Endothelial cell (in vitro differentiated cells): ENCODE measurements at regions not wholly inside any gene's neighbourhood (a gene's known extent, or its start where the extent isn't known, plus 50 kb on each side); places are given as distances from the start of the nearest gene placed in this dataset.

ENCODE experiments used
- DNase-seq: peaks from one replicate; pipeline ENCODE4 v3.0.0; 2021; ENCODE audit warnings: low spot score
- H3K27ac Mint-ChIP-seq: one replicate; pipeline ENCODE4 v1.8.0; 2021; ENCODE audit warnings: mixed read lengths, inconsistent platforms; ENCODE audit not compliant: unreplicated experiment
- H3K27me3 Mint-ChIP-seq: one replicate; pipeline ENCODE4 v1.8.0; 2021; ENCODE audit warnings: mild to moderate bottlenecking, moderate library complexity, mixed read lengths, inconsistent platforms; ENCODE audit not compliant: unreplicated experiment
- H3K36me3 Mint-ChIP-seq: one replicate; pipeline ENCODE4 v1.8.0; 2021; ENCODE audit warnings: mild to moderate bottlenecking, low read depth, mixed read lengths, inconsistent platforms; ENCODE audit not compliant: unreplicated experiment
- H3K4me1 Mint-ChIP-seq: one replicate; pipeline ENCODE4 v1.8.0; 2021; ENCODE audit warnings: mild to moderate bottlenecking, mixed read lengths, inconsistent platforms; ENCODE audit not compliant: unreplicated experiment
- H3K4me3 Mint-ChIP-seq: one replicate; pipeline ENCODE4 v1.8.0; 2021; ENCODE audit warnings: mild to moderate bottlenecking, mixed read lengths, inconsistent platforms; ENCODE audit not compliant: unreplicated experiment
- H3K9me3 Mint-ChIP-seq: one replicate; pipeline ENCODE4 v1.8.0; 2021; ENCODE audit warnings: mixed read lengths, inconsistent platforms; ENCODE audit not compliant: unreplicated experiment
- TF ChIP-seq, protein P1 (sequence below): fragments of 200-600 bp; sonication (generic); IDR thresholded peaks from one replicate; pipeline ENCODE4 v1.5.0; 2021; ENCODE audit warnings: antibody characterized with exemption; ENCODE audit not compliant: unreplicated experiment

DNA sequence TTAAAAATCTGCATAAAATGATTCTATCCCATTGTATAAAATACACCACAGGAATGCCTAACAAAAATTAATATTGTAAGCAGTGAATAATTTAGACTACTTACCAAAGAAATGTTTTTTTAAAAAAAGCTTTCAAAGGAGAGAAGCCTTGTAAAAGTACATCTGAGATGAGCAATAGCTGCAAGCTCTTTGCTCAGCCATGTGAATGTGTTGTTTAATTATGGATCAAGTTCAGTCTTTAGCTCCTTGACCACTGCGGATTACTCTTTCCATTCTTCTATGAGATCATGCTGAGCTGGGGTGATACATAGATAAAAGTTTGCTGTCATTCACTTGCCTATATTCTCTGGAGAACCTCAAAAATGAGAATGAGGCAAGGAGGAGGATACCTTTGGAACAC, 782.4 kb upstream of the ZNF608 start:
- TF ChIP-seq, protein P1, sequence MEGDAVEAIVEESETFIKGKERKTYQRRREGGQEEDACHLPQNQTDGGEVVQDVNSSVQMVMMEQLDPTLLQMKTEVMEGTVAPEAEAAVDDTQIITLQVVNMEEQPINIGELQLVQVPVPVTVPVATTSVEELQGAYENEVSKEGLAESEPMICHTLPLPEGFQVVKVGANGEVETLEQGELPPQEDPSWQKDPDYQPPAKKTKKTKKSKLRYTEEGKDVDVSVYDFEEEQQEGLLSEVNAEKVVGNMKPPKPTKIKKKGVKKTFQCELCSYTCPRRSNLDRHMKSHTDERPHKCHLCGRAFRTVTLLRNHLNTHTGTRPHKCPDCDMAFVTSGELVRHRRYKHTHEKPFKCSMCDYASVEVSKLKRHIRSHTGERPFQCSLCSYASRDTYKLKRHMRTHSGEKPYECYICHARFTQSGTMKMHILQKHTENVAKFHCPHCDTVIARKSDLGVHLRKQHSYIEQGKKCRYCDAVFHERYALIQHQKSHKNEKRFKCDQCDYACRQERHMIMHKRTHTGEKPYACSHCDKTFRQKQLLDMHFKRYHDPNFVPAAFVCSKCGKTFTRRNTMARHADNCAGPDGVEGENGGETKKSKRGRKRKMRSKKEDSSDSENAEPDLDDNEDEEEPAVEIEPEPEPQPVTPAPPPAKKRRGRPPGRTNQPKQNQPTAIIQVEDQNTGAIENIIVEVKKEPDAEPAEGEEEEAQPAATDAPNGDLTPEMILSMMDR, result no peak
- Mint-ChIP-seq H3K27ac (no peak overlapping the region), H3K9me3 (no peaks in the 10 kb centered on the region), H3K4me3 (no peak overlapping the region), H3K36me3 (no peaks in the 10 kb centered on the region), H3K4me1 (peaks cover 9% of the 10 kb centered on the region), H3K27me3 (no peaks in the 10 kb centered on the region)
- no peak for DNase-seq

DNA sequence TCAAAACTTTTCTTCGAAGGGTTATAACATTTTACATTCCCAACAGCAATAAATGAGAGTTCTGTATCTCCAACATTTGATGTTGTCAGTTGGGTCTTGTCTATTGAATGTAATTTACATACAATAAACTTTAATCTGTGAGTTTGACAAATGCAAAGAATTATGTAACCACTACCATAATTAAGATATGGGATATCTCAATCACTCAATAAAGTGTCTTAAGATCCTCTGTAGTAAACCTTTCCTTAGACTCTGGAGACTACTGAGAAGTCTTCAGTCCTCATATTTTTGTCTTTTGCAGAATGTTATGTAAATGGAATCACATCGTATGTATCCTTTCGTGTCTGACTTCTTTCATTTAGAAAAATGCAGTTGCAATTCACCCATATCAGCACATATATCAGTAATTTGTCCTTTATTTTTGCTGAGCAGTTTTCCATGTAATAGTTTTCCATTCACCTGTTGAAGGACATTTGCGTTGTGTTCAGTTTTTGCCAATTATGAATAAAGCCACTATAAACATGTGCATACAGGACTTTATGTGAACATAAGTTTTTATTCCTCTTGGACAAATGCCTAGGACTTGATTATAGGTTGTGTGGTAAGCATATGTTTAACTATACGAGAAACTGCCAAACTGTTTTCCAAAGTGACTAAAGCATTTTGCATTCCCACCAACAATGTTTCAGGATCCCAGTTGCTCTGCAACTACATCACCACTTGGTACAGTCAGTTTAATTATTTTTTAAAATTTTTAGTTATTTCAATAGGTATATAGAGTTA, 784.6 kb upstream of the ZNF608 start:
- Mint-ChIP-seq H3K4me3 (no peak overlapping the region), H3K9me3 (no peaks in the 10 kb centered on the region), H3K36me3 (no peaks in the 10 kb centered on the region), H3K27me3 (no peaks in the 10 kb centered on the region), H3K4me1 (peaks cover 9% of the 10 kb centered on the region), H3K27ac (no peak overlapping the region)
- TF ChIP-seq, protein P1, result no peak
- no peak for DNase-seq

DNA sequence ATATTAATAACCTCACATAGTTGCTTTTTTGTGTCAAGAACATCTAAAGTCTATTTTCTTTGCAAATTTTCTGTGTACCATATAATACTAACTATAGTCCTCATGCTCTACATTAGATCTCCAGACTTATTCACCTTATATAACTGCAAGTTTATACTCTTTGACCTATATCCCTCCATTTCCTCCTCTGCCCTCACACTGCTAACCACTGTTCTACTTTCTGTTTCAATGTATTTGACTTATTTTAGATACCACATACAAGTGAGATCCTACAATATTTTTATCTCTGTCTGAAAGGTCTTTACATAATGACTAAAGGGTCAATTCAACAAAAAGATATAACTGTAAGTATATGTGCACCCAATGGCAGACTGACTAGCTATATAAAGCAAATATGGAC, 789.7 kb upstream of the ZNF608 start:
- TF ChIP-seq, protein P1, result no peak
- DNase-seq, result no peak
- peaks cover 9% of the 10 kb centered on the region for H3K4me1 Mint-ChIP-seq
- no peaks in the 10 kb centered on the region for H3K27me3 Mint-ChIP-seq
- no peak overlapping the region for H3K27ac Mint-ChIP-seq
- peaks cover 5% of the 10 kb centered on the region for H3K36me3 Mint-ChIP-seq
- no peak overlapping the region for H3K4me3 Mint-ChIP-seq
- peaks cover 4% of the 10 kb centered on the region for H3K9me3 Mint-ChIP-seq

DNA sequence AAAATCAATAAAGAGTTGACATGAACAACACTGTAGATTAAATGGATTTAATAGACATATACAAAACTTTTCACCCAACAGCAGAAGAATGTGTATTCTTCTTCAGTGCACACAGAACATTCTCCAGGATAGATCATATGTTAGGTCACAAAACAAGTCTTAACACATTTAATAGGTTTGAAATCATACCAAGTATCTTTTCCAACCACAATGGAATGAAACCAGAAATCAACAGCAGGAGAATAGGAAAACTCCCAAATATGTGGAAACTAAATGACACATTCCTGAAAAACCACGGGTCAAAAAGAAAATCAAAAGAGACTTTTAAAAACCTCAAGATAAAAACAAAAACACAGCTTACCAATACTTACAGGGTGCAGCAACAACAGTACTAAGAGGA, 790.1 kb upstream of the ZNF608 start:
- H3K9me3 Mint-ChIP-seq, result peaks cover 4% of the 10 kb centered on the region
- peaks cover 5% of the 10 kb centered on the region for H3K36me3 Mint-ChIP-seq
- peaks cover 9% of the 10 kb centered on the region for H3K4me1 Mint-ChIP-seq
- no peak for DNase-seq
- TF ChIP-seq, protein P1, result no peak
- no peaks in the 10 kb centered on the region for H3K27me3 Mint-ChIP-seq
- H3K4me3 Mint-ChIP-seq, result no peak overlapping the region
- no peak overlapping the region for H3K27ac Mint-ChIP-seq

DNA sequence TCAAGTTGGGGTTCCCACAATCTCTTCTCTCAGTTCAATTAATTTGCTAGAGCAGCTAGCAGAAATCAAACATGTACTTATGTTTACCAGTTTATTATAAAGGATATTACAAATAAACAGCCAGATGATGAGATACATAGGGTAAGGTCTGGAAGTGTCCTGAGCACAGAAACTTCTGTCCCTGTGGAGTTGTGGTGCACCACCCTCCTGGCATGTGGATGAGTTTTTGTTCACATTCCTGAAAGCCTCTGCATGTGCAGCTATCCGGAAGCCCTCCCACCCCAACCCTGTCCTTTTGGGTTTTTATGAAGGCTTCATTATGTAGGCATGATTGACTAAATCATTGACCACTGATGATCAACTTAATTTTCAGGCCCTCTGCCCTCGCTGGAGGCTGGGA, 791.2 kb upstream of the ZNF608 start:
- Mint-ChIP-seq H3K27ac (no peak overlapping the region), H3K4me3 (no peak overlapping the region), H3K4me1 (peaks cover 5% of the 10 kb centered on the region), H3K9me3 (peaks cover 4% of the 10 kb centered on the region), H3K27me3 (no peaks in the 10 kb centered on the region), H3K36me3 (peaks cover 5% of the 10 kb centered on the region)
- no peak for DNase-seq
- TF ChIP-seq, protein P1, result no peak
